GM20000 (cell line): ENCODE measurements at regions not wholly inside any gene's neighbourhood (a gene's known extent, or its start where the extent isn't known, plus 50 kb on each side); places are given as distances from the start of the nearest gene placed in this dataset.
"Not testable (repeated sequence)": the region's sequence is repeated elsewhere in the genome, so short reads cannot be mapped to it uniquely, and the experiment has no call there.

Source experiments
- DNase-seq: peaks from one replicate; pipeline ENCODE4 v3.0.0; 2012; ENCODE audit warnings: low spot score
- TF ChIP-seq, protein P1 (sequence below): IDR thresholded peaks from 2 replicates; pipeline ENCODE4 v1.5.1; 2012; ENCODE audit warnings: mild to moderate bottlenecking, control low read depth; ENCODE audit errors: extremely low read depth, missing control alignments

DNA sequence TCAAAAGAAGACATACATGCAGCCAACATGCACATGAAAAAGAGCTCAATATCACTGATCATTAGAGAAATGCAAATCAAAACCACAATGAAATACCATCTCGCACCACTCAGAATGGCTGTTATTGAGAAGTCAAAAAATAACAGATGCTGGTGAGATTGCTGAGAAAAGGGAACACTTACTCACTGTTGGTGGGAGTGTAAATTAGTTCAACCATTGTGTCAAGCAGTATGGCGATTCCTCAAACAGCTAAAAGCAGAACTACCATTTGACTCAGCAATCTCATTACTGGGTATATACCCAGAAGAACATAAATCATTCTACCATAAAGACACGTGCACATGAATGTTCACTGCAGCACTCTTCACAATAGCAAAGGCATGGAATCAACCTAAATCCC is 95.5 kb upstream of the XIRP2 start:
- no peak for DNase-seq
- TF ChIP-seq, protein P1, sequence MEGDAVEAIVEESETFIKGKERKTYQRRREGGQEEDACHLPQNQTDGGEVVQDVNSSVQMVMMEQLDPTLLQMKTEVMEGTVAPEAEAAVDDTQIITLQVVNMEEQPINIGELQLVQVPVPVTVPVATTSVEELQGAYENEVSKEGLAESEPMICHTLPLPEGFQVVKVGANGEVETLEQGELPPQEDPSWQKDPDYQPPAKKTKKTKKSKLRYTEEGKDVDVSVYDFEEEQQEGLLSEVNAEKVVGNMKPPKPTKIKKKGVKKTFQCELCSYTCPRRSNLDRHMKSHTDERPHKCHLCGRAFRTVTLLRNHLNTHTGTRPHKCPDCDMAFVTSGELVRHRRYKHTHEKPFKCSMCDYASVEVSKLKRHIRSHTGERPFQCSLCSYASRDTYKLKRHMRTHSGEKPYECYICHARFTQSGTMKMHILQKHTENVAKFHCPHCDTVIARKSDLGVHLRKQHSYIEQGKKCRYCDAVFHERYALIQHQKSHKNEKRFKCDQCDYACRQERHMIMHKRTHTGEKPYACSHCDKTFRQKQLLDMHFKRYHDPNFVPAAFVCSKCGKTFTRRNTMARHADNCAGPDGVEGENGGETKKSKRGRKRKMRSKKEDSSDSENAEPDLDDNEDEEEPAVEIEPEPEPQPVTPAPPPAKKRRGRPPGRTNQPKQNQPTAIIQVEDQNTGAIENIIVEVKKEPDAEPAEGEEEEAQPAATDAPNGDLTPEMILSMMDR = no peak

DNA sequence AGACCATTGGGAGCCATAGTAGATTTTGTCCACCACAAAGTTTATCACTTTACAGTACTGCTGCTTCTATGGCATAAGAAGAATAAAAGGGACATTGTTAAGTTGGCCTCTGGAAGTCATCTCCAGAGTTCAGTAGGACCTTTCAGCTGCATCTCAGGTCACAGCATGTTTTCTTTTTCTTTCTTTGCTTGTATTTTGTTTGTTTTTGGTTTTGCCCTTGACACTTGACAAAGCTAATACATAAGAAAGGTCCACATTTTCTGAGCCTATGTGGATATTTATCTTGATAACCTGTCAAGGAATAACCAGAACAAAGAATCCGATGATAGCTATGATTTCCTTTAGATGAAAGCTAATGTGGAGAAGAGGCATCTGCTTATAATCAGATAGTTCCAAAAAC is 101.6 kb upstream of the XIRP2 start:
- TF ChIP-seq, protein P1 = no peak
- no peak for DNase-seq

DNA sequence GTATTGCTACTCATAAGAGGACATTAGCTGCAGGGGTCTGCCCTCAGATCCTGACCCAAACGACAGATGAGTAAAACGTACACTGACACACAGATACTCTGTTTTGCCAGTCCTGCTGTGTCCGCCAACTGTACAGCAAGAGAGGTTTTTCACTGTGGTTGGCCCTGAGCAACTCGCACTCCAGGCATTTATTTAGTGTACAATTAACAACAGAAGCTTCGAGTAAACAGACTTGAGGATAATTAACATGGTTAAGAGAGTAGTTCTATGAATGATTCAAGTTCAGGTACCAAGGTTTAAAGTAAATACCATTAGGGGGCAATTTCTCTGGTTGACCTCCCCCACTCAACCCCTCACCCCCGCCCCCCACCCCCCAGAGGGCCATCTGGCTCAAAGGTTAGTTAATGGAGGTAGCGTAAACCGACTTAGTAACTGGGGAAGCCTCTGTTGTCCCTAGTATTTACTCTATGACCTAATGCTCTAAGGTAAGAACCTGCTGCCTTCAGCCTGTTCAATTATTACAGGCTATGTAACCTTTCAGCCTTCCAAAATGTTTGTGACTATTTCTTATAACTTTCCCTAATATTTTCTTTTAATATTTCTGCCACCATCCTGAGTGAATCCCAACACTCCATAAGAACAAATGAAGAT is 103.9 kb upstream of the XIRP2 start:
- no peak for DNase-seq

DNA sequence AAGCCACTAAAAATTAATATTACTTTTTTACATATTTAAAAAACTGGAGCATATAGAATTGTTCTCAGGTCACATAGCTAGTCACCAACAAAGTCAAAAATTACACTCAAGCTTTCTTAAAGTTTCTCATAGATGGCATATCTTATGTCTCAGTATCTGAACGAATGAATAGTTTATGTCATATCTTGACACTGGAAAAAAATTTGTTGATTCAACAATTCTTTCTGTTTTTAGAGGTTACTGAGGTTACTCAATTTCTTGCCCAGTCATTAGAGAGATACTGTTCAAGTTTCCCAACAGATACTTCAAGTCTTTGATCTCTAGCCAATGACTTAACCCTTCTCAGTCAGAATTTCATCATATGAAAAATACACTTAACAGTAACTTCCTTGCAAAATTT is 113.1 kb upstream of the XIRP2 start:
- DNase-seq = no peak
- TF ChIP-seq, protein P1 = no peak

More for the DNA sequence above, 103.9 kb upstream of the XIRP2 start:
- TF ChIP-seq, protein P1 = no peak

DNA sequence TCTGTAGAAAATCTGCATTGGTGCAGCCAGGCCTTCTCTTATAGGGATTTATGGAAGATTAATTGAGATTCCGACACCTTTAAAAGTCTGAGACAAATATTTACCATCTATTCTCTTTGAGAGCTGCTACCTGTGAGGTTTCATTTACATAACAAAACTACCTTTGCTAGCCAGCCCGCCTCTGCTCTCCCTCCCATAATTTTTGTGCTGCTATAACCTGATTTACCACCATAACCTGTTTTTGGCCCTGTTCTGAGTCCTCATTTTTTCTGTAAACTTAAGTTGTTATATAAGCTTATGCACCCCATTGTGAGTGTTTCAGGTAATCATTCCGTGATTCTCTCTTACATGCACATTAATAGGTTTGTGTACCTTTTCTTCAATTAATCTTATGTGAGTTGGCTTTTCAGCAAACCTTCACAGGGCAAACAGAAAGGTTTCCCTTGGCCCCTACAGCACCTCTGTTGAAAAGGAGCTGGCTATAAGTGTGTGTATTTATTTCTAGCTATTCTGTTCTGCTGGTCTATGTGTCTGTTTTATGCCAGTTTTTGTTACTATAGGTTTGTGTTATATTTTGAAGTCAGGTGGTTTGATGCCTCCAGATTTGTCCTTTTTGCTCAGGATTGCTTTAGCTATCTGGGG is 114.9 kb upstream of the XIRP2 start:
- no peak for DNase-seq
- TF ChIP-seq, protein P1 = no peak

DNA sequence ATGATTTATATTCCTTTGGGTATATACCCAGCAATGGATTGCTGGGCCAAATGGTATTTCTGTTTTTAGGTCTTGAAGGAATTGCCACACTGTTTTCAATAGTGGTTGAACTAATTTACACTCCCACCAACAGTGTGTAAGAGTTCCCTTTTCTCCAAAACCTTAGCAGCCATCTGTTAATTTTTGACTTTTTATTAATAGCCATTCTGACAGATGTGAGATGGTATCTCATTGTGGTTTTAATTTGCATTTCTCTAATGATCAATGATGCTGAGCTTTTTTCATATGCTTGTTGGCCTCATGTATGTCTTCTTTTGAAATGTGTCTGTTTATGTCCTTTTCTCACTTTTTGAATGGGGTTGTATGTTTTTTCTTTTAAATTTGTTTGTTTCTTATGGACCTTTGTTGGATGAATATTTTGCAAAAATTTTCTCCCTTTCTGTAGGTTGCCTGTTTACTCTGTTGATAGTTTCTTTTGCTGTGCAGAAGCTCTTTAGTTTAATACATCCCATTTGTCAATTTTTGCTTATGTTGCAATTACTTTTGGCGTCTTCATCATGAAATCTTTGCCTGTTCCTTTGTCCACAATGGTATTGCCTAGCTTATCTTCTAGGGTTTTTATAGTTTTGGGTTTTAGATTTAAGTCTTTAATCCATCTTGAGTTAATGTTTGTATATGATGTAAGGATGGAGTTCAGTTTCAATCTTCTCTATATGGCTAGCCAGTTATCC is 119.7 kb upstream of the XIRP2 start:
- no peak for DNase-seq
- TF ChIP-seq, protein P1 = no peak

DNA sequence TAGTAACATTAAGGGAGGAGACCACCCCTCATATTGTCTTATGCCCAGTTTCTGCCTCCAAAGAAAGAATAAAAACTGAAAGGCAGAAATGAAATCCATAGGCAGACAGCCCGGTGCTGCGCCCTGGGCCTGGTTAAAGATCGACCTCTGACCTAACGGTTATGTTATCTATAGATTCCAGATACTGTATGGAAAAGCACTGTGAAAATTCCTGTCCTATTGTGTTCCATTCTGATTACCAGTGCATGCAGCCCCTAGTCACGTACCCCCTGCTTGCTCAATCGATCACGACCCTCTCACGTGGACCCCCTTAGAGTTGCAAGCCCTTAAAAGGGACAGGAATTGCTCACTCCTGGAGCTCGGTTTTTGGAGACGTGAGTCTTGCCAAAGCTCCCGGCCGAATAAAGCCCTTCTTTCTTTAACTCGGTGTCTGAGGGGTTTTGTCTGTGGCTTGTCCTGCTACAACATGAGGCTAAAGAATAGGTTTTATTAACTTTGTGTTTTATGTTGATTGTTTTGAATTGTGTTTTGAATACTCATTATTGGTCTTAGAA is 121.4 kb upstream of the XIRP2 start:
- not testable (repeated sequence) for DNase-seq
